ENCODE measurements at regions not wholly inside any gene's neighbourhood (a gene's known extent, or its start where the extent isn't known, plus 50 kb on each side); places are given as distances from the start of the nearest gene placed in this dataset.
"Not testable (repeated sequence)": the region's sequence is repeated elsewhere in the genome, so short reads cannot be mapped to it uniquely, and the experiment has no call there.

DNA sequence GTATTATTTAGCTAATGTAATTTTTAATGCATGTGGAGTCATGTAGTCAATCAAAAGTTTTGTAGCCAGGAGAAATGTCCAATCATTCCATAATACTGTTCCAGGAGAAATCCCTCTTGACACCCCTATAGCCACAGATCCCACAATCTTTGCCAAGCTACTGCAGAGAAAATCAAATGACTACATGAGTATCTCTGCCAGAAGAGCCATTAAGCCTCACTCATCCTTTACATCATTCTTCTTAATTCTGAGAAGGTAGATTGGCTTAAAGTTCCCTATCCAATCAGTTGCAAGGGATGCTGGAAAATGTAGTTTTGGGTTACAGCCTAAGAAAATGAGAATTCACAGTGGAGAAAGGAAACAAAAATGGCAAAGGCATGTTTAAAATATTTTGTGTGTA lies 502.1 kb downstream of the ZBBX start:
- no peak for DNase-seq (ENCODE audit: low spot score)
- no peaks in the 10 kb centered on the region for H3K4me1 ChIP-seq (ENCODE audit: control insufficient read depth in 1 of 2, low read depth in 2 of 2)
- H3K4me3 ChIP-seq: no peak overlapping the region
- no peaks in the 10 kb centered on the region for H3K36me3 ChIP-seq
- H3K27me3 ChIP-seq (replicated peaks; ENCODE audit: insufficient read depth): no peaks in the 10 kb centered on the region
- TF ChIP-seq, protein P1, sequence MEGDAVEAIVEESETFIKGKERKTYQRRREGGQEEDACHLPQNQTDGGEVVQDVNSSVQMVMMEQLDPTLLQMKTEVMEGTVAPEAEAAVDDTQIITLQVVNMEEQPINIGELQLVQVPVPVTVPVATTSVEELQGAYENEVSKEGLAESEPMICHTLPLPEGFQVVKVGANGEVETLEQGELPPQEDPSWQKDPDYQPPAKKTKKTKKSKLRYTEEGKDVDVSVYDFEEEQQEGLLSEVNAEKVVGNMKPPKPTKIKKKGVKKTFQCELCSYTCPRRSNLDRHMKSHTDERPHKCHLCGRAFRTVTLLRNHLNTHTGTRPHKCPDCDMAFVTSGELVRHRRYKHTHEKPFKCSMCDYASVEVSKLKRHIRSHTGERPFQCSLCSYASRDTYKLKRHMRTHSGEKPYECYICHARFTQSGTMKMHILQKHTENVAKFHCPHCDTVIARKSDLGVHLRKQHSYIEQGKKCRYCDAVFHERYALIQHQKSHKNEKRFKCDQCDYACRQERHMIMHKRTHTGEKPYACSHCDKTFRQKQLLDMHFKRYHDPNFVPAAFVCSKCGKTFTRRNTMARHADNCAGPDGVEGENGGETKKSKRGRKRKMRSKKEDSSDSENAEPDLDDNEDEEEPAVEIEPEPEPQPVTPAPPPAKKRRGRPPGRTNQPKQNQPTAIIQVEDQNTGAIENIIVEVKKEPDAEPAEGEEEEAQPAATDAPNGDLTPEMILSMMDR (IDR thresholded peaks at IDR 0.05): no peak
- no peak overlapping the region for H3K27ac ChIP-seq
- no peak for ATAC-seq (ENCODE audit: insufficient number of reproducible peaks, low FRiP score, low read depth)
- H3K9me3 ChIP-seq: no peaks in the 10 kb centered on the region

GRCh38 chr3:166864473-166865467 lies 515.3 kb downstream of the ZBBX start:
- TF ChIP-seq, protein P1 (IDR thresholded peaks at IDR 0.05): no peak
- H3K4me1 ChIP-seq (ENCODE audit: control insufficient read depth in 1 of 2, low read depth in 2 of 2): no peaks in the 10 kb centered on the region
- ATAC-seq (ENCODE audit: insufficient number of reproducible peaks, low FRiP score, low read depth) (no peak), DNase-seq (ENCODE audit: low spot score) (no peak)
- H3K27me3 ChIP-seq (replicated peaks; ENCODE audit: insufficient read depth): no peaks in the 10 kb centered on the region
- no peaks in the 10 kb centered on the region for H3K9me3 ChIP-seq
- H3K4me3 ChIP-seq: no peak overlapping the region
- H3K36me3 ChIP-seq: no peaks in the 10 kb centered on the region
- H3K27ac ChIP-seq: no peak overlapping the region

- TF ChIP-seq, protein P1 (IDR thresholded peaks at IDR 0.05): no peak
- no peak for ATAC-seq (ENCODE audit: insufficient number of reproducible peaks, low FRiP score, low read depth)
Measured at GRCh38 chr3:166860217-166860616, 519.9 kb downstream of the ZBBX start.

GRCh38 chr3:166844329-166844728 lies 535.8 kb downstream of the ZBBX start:
- H3K36me3 ChIP-seq: no peaks in the 10 kb centered on the region
- no peaks in the 10 kb centered on the region for H3K27me3 ChIP-seq (replicated peaks; ENCODE audit: insufficient read depth)
- no peaks in the 10 kb centered on the region for H3K9me3 ChIP-seq

More at GRCh38 chr3:166860217-166860616, 519.9 kb downstream of the ZBBX start:
- H3K27ac ChIP-seq: no peak overlapping the region
- no peak overlapping the region for H3K4me3 ChIP-seq
- no peak for DNase-seq (ENCODE audit: low spot score)
- H3K4me1 ChIP-seq (ENCODE audit: control insufficient read depth in 1 of 2, low read depth in 2 of 2): no peaks in the 10 kb centered on the region
- H3K27me3 ChIP-seq (replicated peaks; ENCODE audit: insufficient read depth): no peaks in the 10 kb centered on the region
- H3K36me3 ChIP-seq: no peaks in the 10 kb centered on the region
- no peaks in the 10 kb centered on the region for H3K9me3 ChIP-seq

DNA sequence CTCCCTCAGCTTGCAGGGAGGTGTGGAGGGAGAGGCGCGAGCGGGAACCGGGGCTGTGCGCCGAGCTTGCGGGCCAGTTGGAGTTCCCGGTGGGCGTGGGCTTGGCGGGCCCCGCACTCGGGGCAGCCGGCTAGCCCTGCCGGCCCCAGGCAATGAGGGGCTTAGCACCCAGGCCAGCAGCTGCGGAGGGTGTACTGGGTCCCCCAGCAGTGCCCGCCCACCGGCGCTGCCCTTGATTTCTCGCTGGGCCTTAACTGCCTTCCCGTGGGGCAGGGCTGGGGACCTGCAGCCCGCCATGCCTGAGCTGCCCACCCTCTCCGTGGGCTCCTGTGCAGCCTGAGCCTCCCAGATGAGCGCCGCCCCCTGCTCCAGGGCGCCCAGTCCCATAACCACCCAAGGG lies 537.3 kb downstream of the ZBBX start:
- H3K4me1 ChIP-seq (ENCODE audit: control insufficient read depth in 1 of 2, low read depth in 2 of 2); H3K27me3 ChIP-seq (replicated peaks; ENCODE audit: insufficient read depth); H3K27ac ChIP-seq; H3K9me3 ChIP-seq; H3K36me3 ChIP-seq; DNase-seq (ENCODE audit: low spot score); H3K4me3 ChIP-seq; ATAC-seq (ENCODE audit: insufficient number of reproducible peaks, low FRiP score, low read depth): not testable (repeated sequence)

More at GRCh38 chr3:166844329-166844728, 535.8 kb downstream of the ZBBX start:
- ATAC-seq (ENCODE audit: insufficient number of reproducible peaks, low FRiP score, low read depth): no peak
- Histone ChIP-seq H3K4me1 (ENCODE audit: control insufficient read depth in 1 of 2, low read depth in 2 of 2) (no peaks in the 10 kb centered on the region), H3K27ac (no peak overlapping the region), H3K4me3 (no peak overlapping the region)
- TF ChIP-seq, protein P1 (IDR thresholded peaks at IDR 0.05): no peak
- DNase-seq (ENCODE audit: low spot score): no peak
